Erythroblast (primary cell): ENCODE measurements at regions not wholly inside any gene's neighbourhood (a gene's known extent, or its start where the extent isn't known, plus 50 kb on each side); places are given as distances from the start of the nearest gene placed in this dataset.

ENCODE experiments used
- GATA1 ChIP-seq: IDR thresholded peaks from 2 replicates; pipeline ENCODE4 v1.6.1; 2011; ENCODE audit warnings: low read depth, mild to moderate bottlenecking, control low read depth, low read length, moderate library complexity
- POLR2A ChIP-seq: IDR thresholded peaks from 2 replicates; pipeline ENCODE4 v1.6.1; 2011; ENCODE audit warnings: mild to moderate bottlenecking, low read length

DNA sequence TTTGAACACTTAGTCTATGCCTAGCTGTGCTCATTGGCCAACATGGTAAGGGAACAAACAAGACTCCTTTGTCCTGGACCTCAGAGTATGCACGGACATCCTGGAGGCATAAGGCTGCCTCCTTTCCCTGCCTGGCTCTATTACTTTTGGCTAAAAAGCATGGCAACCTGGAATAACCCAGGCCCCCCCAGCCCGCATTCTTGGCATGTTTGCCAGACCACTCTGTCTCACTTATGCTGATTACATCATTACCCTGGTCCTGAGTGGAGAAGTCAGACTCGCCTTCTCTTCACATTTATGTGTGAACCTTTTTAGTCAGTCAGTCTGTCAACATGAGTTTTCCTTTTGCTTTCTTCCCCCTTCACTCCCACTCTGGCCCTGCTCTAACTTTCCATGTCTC, 58.0 kb upstream of the ELK3 start:
- no peak for TF ChIP-seq POLR2A
- no peak for TF ChIP-seq GATA1
